ENCODE measurements at regions not wholly inside any gene's neighbourhood (a gene's known extent, or its start where the extent isn't known, plus 50 kb on each side); places are given as distances from the start of the nearest gene placed in this dataset.

GRCh38 chr1:10903421-10903820 lies 107.0 kb upstream of the CASZ1 start:
- Histone ChIP-seq H3K27me3 (ENCODE audit: insufficient read depth, low read length) (peaks cover 64% of the 10 kb centered on the region), H2AFZ (ENCODE audit: low read depth, low read length) (no peak overlapping the region), H3K4me3 (ENCODE audit: low read length) (no peak overlapping the region), H3K36me3 (ENCODE audit: insufficient read depth, low read length) (no peaks in the 10 kb centered on the region), H3K9me3 (ENCODE audit: low read length) (no peaks in the 10 kb centered on the region), H3K4me1 (ENCODE audit: insufficient read depth, low read length) (peaks cover 8% of the 10 kb centered on the region)

- Histone ChIP-seq H3K4me1 (ENCODE audit: insufficient read depth, low read length) (peaks cover 8% of the 10 kb centered on the region), H2AFZ (ENCODE audit: low read depth, low read length) (no peak overlapping the region), H3K9me3 (ENCODE audit: low read length) (no peaks in the 10 kb centered on the region), H3K27me3 (ENCODE audit: insufficient read depth, low read length) (peaks cover 68% of the 10 kb centered on the region), H3K36me3 (ENCODE audit: insufficient read depth, low read length) (no peaks in the 10 kb centered on the region), H3K4me3 (ENCODE audit: low read length) (no peak overlapping the region)
These were observed 107.4 kb upstream of the CASZ1 start for GRCh38 chr1:10903821-10904220.

GRCh38 chr1:10904396-10905358 lies 107.8 kb upstream of the TARDBP start:
- H3K36me3 ChIP-seq (ENCODE audit: insufficient read depth, low read length) = no peaks in the 10 kb centered on the region
- H3K4me3 ChIP-seq (ENCODE audit: low read length) = no peak overlapping the region
- peaks cover 64% of the 10 kb centered on the region for H3K27me3 ChIP-seq (ENCODE audit: insufficient read depth, low read length)
- H3K9me3 ChIP-seq (ENCODE audit: low read length) = no peaks in the 10 kb centered on the region
- H2AFZ ChIP-seq (ENCODE audit: low read depth, low read length) = no peak overlapping the region
- peaks cover 8% of the 10 kb centered on the region for H3K4me1 ChIP-seq (ENCODE audit: insufficient read depth, low read length)

- H3K9me3 ChIP-seq (ENCODE audit: low read length) = no peaks in the 10 kb centered on the region
- H3K4me1 ChIP-seq (ENCODE audit: insufficient read depth, low read length) = peaks cover 17% of the 10 kb centered on the region
- H2AFZ ChIP-seq (ENCODE audit: low read depth, low read length) = no peak overlapping the region
- no peaks in the 10 kb centered on the region for H3K36me3 ChIP-seq (ENCODE audit: insufficient read depth, low read length)
- no peak overlapping the region for H3K4me3 ChIP-seq (ENCODE audit: low read length)
- H3K27me3 ChIP-seq (ENCODE audit: insufficient read depth, low read length) = peaks cover 57% of the 10 kb centered on the region
These were observed 106.4 kb upstream of the TARDBP start for GRCh38 chr1:10905841-10906655.

GRCh38 chr1:10906866-10907519 lies 105.5 kb upstream of the TARDBP start:
- Histone ChIP-seq H2AFZ (ENCODE audit: low read depth, low read length) (no peak overlapping the region), H3K27me3 (ENCODE audit: insufficient read depth, low read length) (peaks cover 57% of the 10 kb centered on the region), H3K4me1 (ENCODE audit: insufficient read depth, low read length) (peaks cover 13% of the 10 kb centered on the region)

GRCh38 chr1:10908266-10908665 lies 104.2 kb upstream of the TARDBP start:
- H3K9me3 ChIP-seq (ENCODE audit: low read length) = no peaks in the 10 kb centered on the region
- peaks cover 46% of the 10 kb centered on the region for H3K27me3 ChIP-seq (ENCODE audit: insufficient read depth, low read length)
- no peak overlapping the region for H2AFZ ChIP-seq (ENCODE audit: low read depth, low read length)
- peaks cover 13% of the 10 kb centered on the region for H3K4me1 ChIP-seq (ENCODE audit: insufficient read depth, low read length)
- H3K36me3 ChIP-seq (ENCODE audit: insufficient read depth, low read length) = no peaks in the 10 kb centered on the region
- no peak overlapping the region for H3K4me3 ChIP-seq (ENCODE audit: low read length)

More at GRCh38 chr1:10906866-10907519, 105.5 kb upstream of the TARDBP start:
- H3K36me3 ChIP-seq (ENCODE audit: insufficient read depth, low read length) = no peaks in the 10 kb centered on the region
- H3K9me3 ChIP-seq (ENCODE audit: low read length) = no peaks in the 10 kb centered on the region
- H3K4me3 ChIP-seq (ENCODE audit: low read length) = no peak overlapping the region

GRCh38 chr1:10909697-10910680 lies 102.5 kb upstream of the TARDBP start:
- Histone ChIP-seq H3K4me1 (ENCODE audit: insufficient read depth, low read length) (peaks cover 13% of the 10 kb centered on the region), H3K4me3 (ENCODE audit: low read length) (no peak overlapping the region), H3K36me3 (ENCODE audit: insufficient read depth, low read length) (no peaks in the 10 kb centered on the region), H3K27me3 (ENCODE audit: insufficient read depth, low read length) (peaks cover 34% of the 10 kb centered on the region), H3K9me3 (ENCODE audit: low read length) (no peaks in the 10 kb centered on the region), H2AFZ (ENCODE audit: low read depth, low read length) (no peak overlapping the region)

- H3K4me1 ChIP-seq (ENCODE audit: insufficient read depth, low read length) = peaks cover 13% of the 10 kb centered on the region
- no peak overlapping the region for H3K4me3 ChIP-seq (ENCODE audit: low read length)
- H3K27me3 ChIP-seq (ENCODE audit: insufficient read depth, low read length) = peaks cover 33% of the 10 kb centered on the region
- no peaks in the 10 kb centered on the region for H3K36me3 ChIP-seq (ENCODE audit: insufficient read depth, low read length)
- H3K9me3 ChIP-seq (ENCODE audit: low read length) = no peaks in the 10 kb centered on the region
- H2AFZ ChIP-seq (ENCODE audit: low read depth, low read length) = no peak overlapping the region
These were observed 101.6 kb upstream of the TARDBP start for GRCh38 chr1:10910681-10911489.

GRCh38 chr1:10911490-10912166 lies 100.8 kb upstream of the TARDBP start:
- no peak overlapping the region for H3K4me3 ChIP-seq (ENCODE audit: low read length)
- H3K27me3 ChIP-seq (ENCODE audit: insufficient read depth, low read length) = peaks cover 26% of the 10 kb centered on the region
- no peaks in the 10 kb centered on the region for H3K9me3 ChIP-seq (ENCODE audit: low read length)

GRCh38 chr1:10912441-10912840 lies 100.0 kb upstream of the TARDBP start:
- Histone ChIP-seq H3K36me3 (ENCODE audit: insufficient read depth, low read length) (no peaks in the 10 kb centered on the region), H3K9me3 (ENCODE audit: low read length) (no peaks in the 10 kb centered on the region), H3K4me3 (ENCODE audit: low read length) (no peak overlapping the region), H2AFZ (ENCODE audit: low read depth, low read length) (no peak overlapping the region), H3K4me1 (ENCODE audit: insufficient read depth, low read length) (peaks cover 13% of the 10 kb centered on the region), H3K27me3 (ENCODE audit: insufficient read depth, low read length) (peaks cover 20% of the 10 kb centered on the region)

More at GRCh38 chr1:10911490-10912166, 100.8 kb upstream of the TARDBP start:
- H2AFZ ChIP-seq (ENCODE audit: low read depth, low read length) = no peak overlapping the region
- peaks cover 13% of the 10 kb centered on the region for H3K4me1 ChIP-seq (ENCODE audit: insufficient read depth, low read length)
- no peaks in the 10 kb centered on the region for H3K36me3 ChIP-seq (ENCODE audit: insufficient read depth, low read length)

- Histone ChIP-seq H2AFZ (ENCODE audit: low read depth, low read length) (no peak overlapping the region), H3K27me3 (ENCODE audit: insufficient read depth, low read length) (peaks cover 7% of the 10 kb centered on the region), H3K4me3 (ENCODE audit: low read length) (no peak overlapping the region), H3K9me3 (ENCODE audit: low read length) (no peaks in the 10 kb centered on the region), H3K36me3 (ENCODE audit: insufficient read depth, low read length) (no peaks in the 10 kb centered on the region), H3K4me1 (ENCODE audit: insufficient read depth, low read length) (peaks cover 13% of the 10 kb centered on the region)
These were observed 98.4 kb upstream of the TARDBP start for GRCh38 chr1:10914056-10914455.
